Endothelial cell (in vitro differentiated cells): ENCODE measurements at regions not wholly inside any gene's neighbourhood (a gene's known extent, or its start where the extent isn't known, plus 50 kb on each side); places are given as distances from the start of the nearest gene placed in this dataset.
A peak's percentile ranks its signal among the peaks of the same experiment; 100 is the strongest.

Experiments
- DNase-seq: peaks from one replicate; pipeline ENCODE4 v3.0.0; 2021; ENCODE audit warnings: low spot score
- H3K27ac Mint-ChIP-seq: one replicate; pipeline ENCODE4 v1.8.0; 2021; ENCODE audit warnings: mixed read lengths, inconsistent platforms; ENCODE audit not compliant: unreplicated experiment
- H3K27me3 Mint-ChIP-seq: one replicate; pipeline ENCODE4 v1.8.0; 2021; ENCODE audit warnings: mild to moderate bottlenecking, moderate library complexity, mixed read lengths, inconsistent platforms; ENCODE audit not compliant: unreplicated experiment
- H3K36me3 Mint-ChIP-seq: one replicate; pipeline ENCODE4 v1.8.0; 2021; ENCODE audit warnings: mild to moderate bottlenecking, low read depth, mixed read lengths, inconsistent platforms; ENCODE audit not compliant: unreplicated experiment
- H3K4me1 Mint-ChIP-seq: one replicate; pipeline ENCODE4 v1.8.0; 2021; ENCODE audit warnings: mild to moderate bottlenecking, mixed read lengths, inconsistent platforms; ENCODE audit not compliant: unreplicated experiment
- H3K4me3 Mint-ChIP-seq: one replicate; pipeline ENCODE4 v1.8.0; 2021; ENCODE audit warnings: mild to moderate bottlenecking, mixed read lengths, inconsistent platforms; ENCODE audit not compliant: unreplicated experiment
- H3K9me3 Mint-ChIP-seq: one replicate; pipeline ENCODE4 v1.8.0; 2021; ENCODE audit warnings: mixed read lengths, inconsistent platforms; ENCODE audit not compliant: unreplicated experiment
- CTCF ChIP-seq: fragments of 200-600 bp; sonication (generic); IDR thresholded peaks from one replicate; pipeline ENCODE4 v1.5.0; 2021; ENCODE audit warnings: antibody characterized with exemption; ENCODE audit not compliant: unreplicated experiment

- H3K9me3 Mint-ChIP-seq, result no peaks in the 10 kb centered on the region
- H3K36me3 Mint-ChIP-seq, result no peaks in the 10 kb centered on the region
- H3K4me1 Mint-ChIP-seq, result peaks cover 60% of the 10 kb centered on the region
- peaks cover 7% of the 10 kb centered on the region for H3K27me3 Mint-ChIP-seq
- DNase-seq, result no peak
- H3K27ac Mint-ChIP-seq, result no peak overlapping the region
- no peak overlapping the region for H3K4me3 Mint-ChIP-seq
- no peak for TF ChIP-seq CTCF
Measured at GRCh38 chr1:43052322-43052721, 93.7 kb upstream of the SLC2A1 start.

- H3K27me3 Mint-ChIP-seq, result peaks cover 7% of the 10 kb centered on the region
- H3K36me3 Mint-ChIP-seq, result no peaks in the 10 kb centered on the region
- H3K27ac Mint-ChIP-seq, result no peak overlapping the region
- peaks cover 40% of the 10 kb centered on the region for H3K4me1 Mint-ChIP-seq
- peak overlapping the region; percentile 40 for H3K4me3 Mint-ChIP-seq
- DNase-seq, result no peak
- H3K9me3 Mint-ChIP-seq, result no peaks in the 10 kb centered on the region
- TF ChIP-seq CTCF, result no peak
Measured at GRCh38 chr1:43049481-43049880, 90.8 kb upstream of the SLC2A1 start.

- H3K36me3 Mint-ChIP-seq, result no peaks in the 10 kb centered on the region
- H3K27ac Mint-ChIP-seq, result no peak overlapping the region
- peaks cover 40% of the 10 kb centered on the region for H3K4me1 Mint-ChIP-seq
- peaks cover 7% of the 10 kb centered on the region for H3K27me3 Mint-ChIP-seq
- DNase-seq, result no peak
- TF ChIP-seq CTCF, result no peak
- no peak overlapping the region for H3K4me3 Mint-ChIP-seq
- no peaks in the 10 kb centered on the region for H3K9me3 Mint-ChIP-seq
Measured at GRCh38 chr1:43048601-43049011, 89.9 kb upstream of the SLC2A1 start.

GRCh38 chr1:43047135-43047534 lies 88.5 kb upstream of the SLC2A1 start:
- Mint-ChIP-seq H3K4me3 (no peak overlapping the region), H3K27ac (no peak overlapping the region), H3K27me3 (peaks cover 5% of the 10 kb centered on the region), H3K4me1 (peaks cover 38% of the 10 kb centered on the region), H3K9me3 (no peaks in the 10 kb centered on the region), H3K36me3 (no peaks in the 10 kb centered on the region)
- no peak for TF ChIP-seq CTCF
- no peak for DNase-seq

GRCh38 chr1:43044572-43045361 lies 86.1 kb upstream of the SLC2A1 start:
- DNase-seq, result no peak

More at GRCh38 chr1:43044572-43045361, 86.1 kb upstream of the SLC2A1 start:
- Mint-ChIP-seq H3K27ac (no peak overlapping the region), H3K4me3 (no peak overlapping the region), H3K9me3 (no peaks in the 10 kb centered on the region), H3K4me1 (peaks cover 31% of the 10 kb centered on the region), H3K27me3 (peaks cover 5% of the 10 kb centered on the region), H3K36me3 (no peaks in the 10 kb centered on the region)
- TF ChIP-seq CTCF, result no peak
